ENCODE measurements at regions not wholly inside any gene's neighbourhood (a gene's known extent, or its start where the extent isn't known, plus 50 kb on each side); places are given as distances from the start of the nearest gene placed in this dataset.

GRCh38 chrX:22664826-22665225, 334.9 kb upstream of the DDX53 start:
- no peak for DNase-seq (ENCODE audit: low read depth)

- DNase-seq (ENCODE audit: low read depth), result no peak
Measured at GRCh38 chrX:22665818-22666217, 333.9 kb upstream of the DDX53 start.

DNA sequence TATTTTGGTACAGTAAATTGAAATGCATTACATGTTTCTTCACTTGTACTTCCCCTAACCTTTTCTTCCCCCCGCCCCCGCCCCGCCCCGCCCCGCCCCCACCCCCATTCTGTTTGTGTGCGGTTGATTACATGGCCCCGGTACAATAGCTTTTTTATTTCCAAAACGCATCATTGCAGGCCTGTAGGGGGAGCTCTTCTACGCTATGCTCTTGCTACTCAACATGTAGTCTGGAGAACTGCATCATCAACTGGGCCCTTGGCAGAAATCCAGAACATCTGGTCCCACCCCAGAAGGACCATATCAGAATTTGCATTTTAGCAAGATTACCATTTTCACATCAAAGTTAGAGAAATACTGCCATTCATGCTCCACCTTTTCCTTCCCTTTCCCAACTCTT, 333.3 kb upstream of the DDX53 start:
- no peak for DNase-seq (ENCODE audit: low read depth)

DNA sequence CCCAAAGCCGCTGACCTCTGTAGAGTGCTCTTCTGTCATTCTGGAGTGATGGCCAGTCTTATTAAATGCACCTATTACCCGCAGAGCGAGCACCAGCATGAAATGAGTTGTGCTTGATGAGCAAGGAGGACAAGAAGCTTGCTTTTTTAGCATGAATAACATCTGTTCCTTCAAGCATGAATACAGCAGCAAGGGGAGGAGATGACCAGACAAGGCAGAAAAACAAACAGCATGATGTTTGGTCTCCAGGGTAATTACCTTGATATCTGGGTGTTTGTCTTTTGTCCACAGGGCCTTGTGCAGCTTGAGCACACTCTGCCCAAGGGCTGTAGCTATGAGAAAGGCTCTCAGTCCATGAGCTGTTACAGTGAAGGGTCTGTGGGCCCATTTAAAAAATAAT, 324.8 kb upstream of the DDX53 start:
- no peak for DNase-seq (ENCODE audit: low read depth)

DNA sequence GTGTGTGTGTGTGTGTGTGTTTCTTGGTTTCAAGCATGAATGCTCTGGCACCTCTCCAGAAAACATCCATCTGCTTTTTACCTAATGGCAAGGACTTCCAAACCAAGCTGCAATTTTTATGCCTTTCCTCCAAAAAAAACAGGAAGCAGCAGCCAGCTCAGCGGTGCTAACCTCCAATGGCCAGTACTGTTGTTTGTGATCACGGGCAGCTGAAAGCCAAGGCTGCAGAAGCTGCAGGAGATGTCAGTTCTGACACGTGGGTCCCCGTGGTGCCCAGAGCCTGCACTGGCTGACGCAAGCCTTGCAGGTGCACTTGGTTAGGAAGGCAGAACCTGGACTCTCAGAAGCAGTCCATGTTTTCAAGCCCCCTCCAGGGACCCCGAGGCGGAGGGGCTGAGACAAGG, 313.6 kb upstream of the DDX53 start:
- no peak for DNase-seq (ENCODE audit: low read depth)

DNA sequence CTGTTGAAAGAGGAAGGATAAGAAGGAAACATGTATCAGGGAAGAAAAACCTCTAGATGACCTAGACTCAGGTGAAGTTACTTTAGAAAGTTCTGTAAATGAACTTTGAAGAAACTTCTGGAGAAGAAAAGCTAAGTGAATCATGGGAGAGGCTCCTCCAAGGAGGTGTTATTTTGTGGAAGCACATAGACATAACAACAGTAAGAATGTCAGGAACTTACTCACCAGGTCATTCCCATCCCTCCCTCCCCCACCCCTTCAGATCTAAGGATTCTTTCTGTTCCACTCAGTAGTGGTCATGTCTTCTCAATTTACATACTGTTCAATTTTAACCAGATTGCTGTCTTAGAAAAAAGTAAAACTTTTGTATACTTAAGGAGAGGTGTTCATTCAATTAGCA, 310.5 kb upstream of the DDX53 start:
- DNase-seq (ENCODE audit: low read depth), result no peak

GRCh38 chrX:22690116-22690515, 309.6 kb upstream of the DDX53 start:
- DNase-seq (ENCODE audit: low read depth), result no peak

DNA sequence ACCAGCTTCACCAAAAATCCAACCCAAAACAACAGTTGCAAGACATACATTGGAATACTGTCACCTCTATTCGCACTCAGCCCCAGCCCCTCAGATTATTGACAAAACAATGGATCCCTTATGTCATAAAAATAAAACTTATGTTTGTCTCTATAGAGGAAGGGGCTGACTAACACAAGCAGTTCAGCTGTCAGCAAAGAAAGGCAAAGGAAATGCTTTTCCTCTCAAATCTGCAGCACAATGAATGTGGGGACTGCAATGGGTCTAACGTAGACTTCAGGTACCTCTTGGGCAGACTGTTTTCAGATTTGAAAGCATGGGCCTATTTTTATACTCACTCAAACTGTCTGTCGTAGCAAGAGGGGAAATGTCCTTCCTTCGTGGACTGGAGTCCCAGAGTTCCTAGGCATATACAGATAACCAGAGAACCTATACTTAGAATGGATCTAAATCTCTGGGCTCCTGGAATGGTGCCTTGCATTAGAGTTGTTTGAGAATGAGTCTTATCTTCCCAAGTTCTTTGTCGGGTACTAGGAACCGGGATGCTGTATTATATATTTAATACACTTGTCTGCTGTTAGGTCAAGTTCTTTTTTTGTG, 307.7 kb upstream of the DDX53 start:
- no peak for DNase-seq (ENCODE audit: low read depth)

- DNase-seq (ENCODE audit: low read depth), result no peak
Measured at GRCh38 chrX:22698151-22698550, 301.6 kb upstream of the DDX53 start.

- no peak for DNase-seq (ENCODE audit: low read depth)
Measured at GRCh38 chrX:22699581-22700091, 300.1 kb upstream of the DDX53 start.

DNA sequence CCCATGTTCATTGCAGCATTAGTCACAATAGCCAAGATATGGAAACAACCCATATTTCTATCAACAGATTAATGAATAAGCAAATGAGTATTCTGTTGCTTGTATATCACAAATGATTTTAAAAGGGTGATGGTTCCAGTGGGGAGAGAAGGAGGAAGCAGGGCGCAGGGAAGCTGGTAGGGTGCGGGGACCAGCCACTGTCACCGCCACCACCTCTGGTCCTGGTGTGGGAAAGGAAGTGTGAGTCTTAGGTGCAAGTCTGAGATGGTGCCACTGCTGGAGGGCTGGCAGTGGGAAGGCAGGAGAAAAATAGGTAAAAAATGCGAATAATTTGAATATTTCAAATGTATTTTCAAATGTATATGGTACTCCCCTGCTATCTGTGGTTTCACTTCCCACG, 286.8 kb upstream of the DDX53 start:
- no peak for DNase-seq (ENCODE audit: low read depth)

GRCh38 chrX:22730542-22730941, 269.2 kb upstream of the DDX53 start:
- no peak for DNase-seq (ENCODE audit: low read depth)

DNA sequence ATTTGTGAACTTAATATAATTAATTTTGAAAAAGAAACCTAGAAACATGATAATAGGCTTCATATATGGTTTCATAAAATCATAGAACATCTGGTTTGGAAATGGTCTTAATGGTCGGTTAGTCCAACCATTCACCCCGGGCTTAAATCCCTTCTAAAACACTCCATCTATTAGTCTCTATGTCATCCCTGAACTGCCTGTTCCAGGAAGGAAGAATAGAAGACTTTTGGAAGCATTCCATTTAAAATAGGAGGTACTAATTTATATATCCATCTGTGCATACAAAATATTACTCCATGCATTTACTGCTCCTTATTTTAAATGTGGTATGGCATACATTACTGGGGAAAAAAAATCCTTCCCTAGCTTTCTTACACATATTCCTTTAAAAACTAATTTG, 262.2 kb upstream of the DDX53 start:
- DNase-seq (ENCODE audit: low read depth), result no peak

DNA sequence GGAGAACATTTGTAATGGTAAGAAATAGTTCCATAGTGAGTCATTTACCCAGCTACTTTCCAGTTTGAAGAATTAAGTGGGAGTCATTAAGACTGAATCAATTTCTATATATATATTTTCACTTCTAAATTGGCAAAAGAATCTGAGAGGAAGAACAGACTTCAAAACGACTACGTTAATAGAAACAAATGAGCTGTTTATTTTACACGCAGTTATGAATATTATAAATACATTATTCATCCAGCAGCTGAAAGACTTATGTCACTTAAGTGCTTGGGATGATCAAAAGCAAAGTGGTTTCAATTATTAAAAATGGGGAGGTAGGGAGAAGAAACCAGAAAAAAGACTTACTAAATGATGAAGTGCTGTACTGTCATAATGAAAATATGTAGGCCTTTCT, 260.5 kb upstream of the DDX53 start:
- DNase-seq (ENCODE audit: low read depth), result no peak

DNA sequence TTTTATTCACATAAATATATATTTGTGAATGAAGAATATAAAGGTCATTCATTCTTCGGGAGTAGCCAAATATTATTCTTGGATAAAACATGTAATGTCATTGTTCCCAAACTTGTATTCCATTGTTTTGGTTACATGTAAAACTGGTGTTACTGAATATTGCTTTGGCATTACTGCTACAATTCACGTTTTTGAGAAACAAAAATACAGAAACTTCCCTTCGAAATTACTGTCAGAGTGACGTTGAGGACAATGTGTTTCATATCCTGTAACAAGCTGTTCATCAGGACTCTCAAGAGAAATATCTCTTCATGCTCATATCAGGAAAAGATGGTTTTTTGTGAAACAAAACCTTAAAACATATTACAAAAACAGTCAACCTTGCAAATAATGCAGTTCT, 258.9 kb upstream of the DDX53 start:
- no peak for DNase-seq (ENCODE audit: low read depth)

GRCh38 chrX:22742174-22742573, 257.6 kb upstream of the DDX53 start:
- DNase-seq (ENCODE audit: low read depth), result no peak

DNA sequence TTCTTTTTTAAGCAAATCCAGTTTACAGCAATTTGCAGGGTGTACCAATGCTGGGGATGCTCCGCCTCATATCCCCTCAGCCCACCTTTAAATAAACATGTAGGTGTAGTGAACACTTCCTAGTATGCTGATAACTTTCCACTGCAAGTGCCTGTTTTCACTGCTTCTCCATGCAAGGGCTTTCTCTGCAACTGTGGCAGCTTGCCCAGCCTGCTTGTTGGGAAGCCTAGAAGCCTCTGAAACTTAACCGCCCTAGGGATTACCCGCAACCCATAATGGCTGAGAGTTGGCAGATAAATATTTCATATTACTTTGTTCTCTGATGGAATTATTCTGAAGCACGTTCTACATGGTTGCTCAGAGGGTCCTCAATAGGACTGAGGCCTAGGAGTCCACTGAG, 253.7 kb upstream of the DDX53 start:
- no peak for DNase-seq (ENCODE audit: low read depth)

DNA sequence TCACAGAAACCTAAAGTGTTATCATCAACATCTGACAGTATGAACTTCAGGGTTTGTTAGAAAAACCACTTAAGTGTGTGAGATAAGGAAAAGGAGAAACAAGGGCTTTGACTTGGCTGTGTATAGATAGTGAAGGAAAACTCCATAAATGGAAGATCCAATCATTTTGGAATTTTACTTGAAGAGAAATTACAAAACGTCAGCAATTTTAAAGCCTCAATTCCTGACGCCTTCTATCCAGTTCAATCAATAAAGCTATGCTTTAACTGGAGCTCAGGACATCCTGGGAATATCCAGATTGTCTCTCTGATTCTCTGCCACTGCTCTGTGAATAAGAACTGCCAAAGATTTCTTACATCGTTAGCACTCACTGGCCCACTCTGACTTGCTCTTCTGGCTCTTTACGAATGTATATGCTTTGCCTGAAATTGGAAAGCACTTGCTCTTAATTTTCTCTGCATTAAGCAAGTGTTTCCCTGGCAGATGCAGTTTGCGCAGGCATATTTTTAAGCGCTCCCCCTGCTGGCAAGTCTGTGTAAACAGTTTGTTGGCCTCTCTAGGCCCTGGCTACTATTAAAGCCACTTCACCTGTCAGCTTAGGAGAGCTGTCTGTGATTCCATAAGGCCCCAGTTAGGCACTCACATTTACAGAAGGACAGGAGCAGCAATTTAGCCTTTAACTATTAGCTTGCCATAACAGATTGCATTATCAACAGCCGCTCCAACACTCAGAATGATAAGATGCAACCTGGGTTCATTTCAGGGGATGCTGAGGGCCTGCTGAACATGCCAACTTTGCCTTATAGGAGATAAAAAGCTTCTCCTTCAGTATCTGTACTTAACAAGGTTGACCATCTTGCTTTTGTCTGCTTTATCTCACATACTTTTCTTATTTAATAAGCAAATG, 251.4 kb upstream of the DDX53 start:
- peak; percentile 9 for DNase-seq (ENCODE audit: low read depth)

- DNase-seq (ENCODE audit: low read depth), result no peak
Measured at GRCh38 chrX:22758807-22759481, 240.8 kb upstream of the DDX53 start.

GRCh38 chrX:22760513-22761057, 239.2 kb upstream of the DDX53 start:
- no peak for DNase-seq (ENCODE audit: low read depth)

DNA sequence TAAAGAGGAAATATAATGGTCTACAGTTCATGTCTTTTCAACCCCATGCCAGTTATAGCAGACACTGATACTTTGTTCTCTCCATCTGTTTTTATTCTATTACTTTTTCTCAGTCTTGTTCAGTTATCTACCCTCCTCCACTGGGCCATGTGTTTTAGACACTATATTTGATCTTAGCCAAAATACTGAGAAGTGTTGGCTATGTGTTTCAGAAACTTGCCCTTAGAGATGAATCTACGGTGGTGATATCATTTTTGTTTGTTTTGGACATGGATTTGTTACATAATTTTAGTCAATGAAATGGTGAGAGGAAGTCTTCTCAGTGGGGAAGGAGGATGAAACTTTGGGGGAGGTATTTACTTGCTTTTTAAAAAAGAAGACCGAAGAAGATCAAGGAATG, 211.5 kb upstream of the DDX53 start:
- no peak for DNase-seq (ENCODE audit: low read depth)

- no peak for DNase-seq (ENCODE audit: low read depth)
Measured at GRCh38 chrX:22795671-22796070, 204.1 kb upstream of the DDX53 start.

DNA sequence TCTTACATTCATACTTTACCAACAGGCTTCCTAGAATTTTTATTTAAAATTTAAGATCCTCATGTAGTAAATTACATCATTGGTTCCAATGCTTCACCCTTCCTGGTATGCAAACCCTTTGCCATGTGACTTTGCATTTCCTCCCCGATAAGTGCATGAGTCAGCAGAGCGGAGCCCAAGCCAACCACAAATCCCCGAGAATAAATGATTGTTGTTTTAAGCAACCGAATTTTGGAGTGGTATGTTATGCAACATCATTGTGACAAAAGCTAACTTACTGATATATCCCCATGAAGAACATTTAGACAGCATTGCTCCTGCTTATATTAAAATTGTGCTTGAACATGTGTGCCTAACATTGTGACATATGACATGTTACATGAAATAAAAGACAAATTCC, 199.4 kb upstream of the DDX53 start:
- no peak for DNase-seq (ENCODE audit: low read depth)
